Activated CD8-positive, alpha-beta memory T cell treated with anti-CD3 and anti-CD28 coated beads, Interleukin-2, amount 10 ng/mL, durations not matched to agents 7 days and 5 days (primary cell): ENCODE measurements at regions not wholly inside any gene's neighbourhood (a gene's known extent, or its start where the extent isn't known, plus 50 kb on each side); places are given as distances from the start of the nearest gene placed in this dataset.

Source experiments
- ATAC-seq: fragments of 150-1000 bp; cut with Tn5 transposase; one replicate; pipeline ENCODE4 v1.10.0; 2021; ENCODE audit warnings: moderate library complexity
- CTCF ChIA-PET: fragments of 350-600 bp; sonication (Branson Sonifier 250); formaldehyde crosslinking; loops from one replicate; lab custom pipeline; 2021; ENCODE audit warnings: antibody characterized with exemption; lab: Charles Lee
- DNase-seq: peaks from one replicate; pipeline ENCODE4 v3.0.0-alpha.2; 2020
- H3K27ac Mint-ChIP-seq: one replicate; pipeline ENCODE4 v1.8.0; 2021; ENCODE audit warnings: mild to moderate bottlenecking, mixed read lengths
- H3K27me3 Mint-ChIP-seq: one replicate; pipeline ENCODE4 v1.8.0; 2021; ENCODE audit warnings: mixed read lengths
- H3K36me3 Mint-ChIP-seq: one replicate; pipeline ENCODE4 v1.8.0; 2021; ENCODE audit warnings: mild to moderate bottlenecking, mixed read lengths
- H3K4me1 Mint-ChIP-seq: one replicate; pipeline ENCODE4 v1.8.0; 2021; ENCODE audit warnings: mixed read lengths
- H3K4me3 Mint-ChIP-seq: one replicate; pipeline ENCODE4 v1.8.0; 2021; ENCODE audit warnings: mild to moderate bottlenecking, moderate library complexity, mixed read lengths
- H3K9me3 Mint-ChIP-seq: one replicate; pipeline ENCODE4 v1.8.0; 2022; ENCODE audit warnings: low read depth, mixed read lengths

DNA sequence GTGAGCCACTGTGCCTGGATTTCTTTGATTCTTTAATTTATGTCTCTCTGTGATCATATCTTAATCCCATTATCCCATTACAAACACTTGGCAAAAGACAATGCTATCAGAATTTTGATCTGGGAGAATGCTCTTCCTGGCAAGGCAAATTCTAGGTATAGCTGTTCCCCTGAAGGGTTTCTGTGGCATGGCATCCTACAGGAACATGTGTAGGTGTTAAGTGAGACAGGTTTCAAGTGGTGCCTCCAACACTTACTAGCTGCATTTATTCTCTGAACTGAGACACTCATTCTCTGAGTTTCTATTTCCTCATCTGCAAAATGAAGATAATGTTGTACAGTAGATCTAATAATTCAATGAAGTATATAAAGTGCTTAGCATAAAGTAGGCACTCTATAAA is 87.1 kb upstream of the CTTNBP2 start:
- CTCF ChIA-PET, result no interaction called here
- no peak overlapping the region for H3K4me3 Mint-ChIP-seq
- no peaks in the 10 kb centered on the region for H3K27me3 Mint-ChIP-seq
- DNase-seq (no peak), ATAC-seq (no peak)
- H3K9me3 Mint-ChIP-seq, result no peaks in the 10 kb centered on the region
- no peaks in the 10 kb centered on the region for H3K36me3 Mint-ChIP-seq
- H3K27ac Mint-ChIP-seq, result no peak overlapping the region
- no peaks in the 10 kb centered on the region for H3K4me1 Mint-ChIP-seq

DNA sequence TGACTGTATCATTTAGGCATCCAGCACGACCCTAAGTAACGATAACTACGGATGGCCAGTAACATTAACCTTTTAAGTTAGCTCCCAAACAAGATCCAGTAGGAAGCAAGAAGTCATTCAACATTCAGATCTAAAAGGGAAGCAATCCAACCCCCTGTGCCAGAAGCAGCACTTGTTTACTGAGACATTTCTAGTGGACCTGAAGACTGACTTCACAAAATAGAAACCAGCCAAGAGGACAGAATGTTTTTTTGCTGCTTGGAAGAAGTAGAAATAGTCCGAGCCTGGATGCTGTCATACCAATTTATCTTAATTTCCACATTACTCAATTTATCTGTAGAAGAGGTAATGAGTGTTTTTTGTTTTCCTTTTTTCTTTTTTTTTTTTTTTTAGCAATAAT is 88.0 kb upstream of the CTTNBP2 start:
- Mint-ChIP-seq H3K27ac (no peak overlapping the region), H3K27me3 (no peaks in the 10 kb centered on the region), H3K4me1 (no peaks in the 10 kb centered on the region), H3K36me3 (no peaks in the 10 kb centered on the region), H3K4me3 (no peak overlapping the region), H3K9me3 (no peaks in the 10 kb centered on the region)
- ATAC-seq, result no peak
- CTCF ChIA-PET, result no interaction called here
- no peak for DNase-seq

DNA sequence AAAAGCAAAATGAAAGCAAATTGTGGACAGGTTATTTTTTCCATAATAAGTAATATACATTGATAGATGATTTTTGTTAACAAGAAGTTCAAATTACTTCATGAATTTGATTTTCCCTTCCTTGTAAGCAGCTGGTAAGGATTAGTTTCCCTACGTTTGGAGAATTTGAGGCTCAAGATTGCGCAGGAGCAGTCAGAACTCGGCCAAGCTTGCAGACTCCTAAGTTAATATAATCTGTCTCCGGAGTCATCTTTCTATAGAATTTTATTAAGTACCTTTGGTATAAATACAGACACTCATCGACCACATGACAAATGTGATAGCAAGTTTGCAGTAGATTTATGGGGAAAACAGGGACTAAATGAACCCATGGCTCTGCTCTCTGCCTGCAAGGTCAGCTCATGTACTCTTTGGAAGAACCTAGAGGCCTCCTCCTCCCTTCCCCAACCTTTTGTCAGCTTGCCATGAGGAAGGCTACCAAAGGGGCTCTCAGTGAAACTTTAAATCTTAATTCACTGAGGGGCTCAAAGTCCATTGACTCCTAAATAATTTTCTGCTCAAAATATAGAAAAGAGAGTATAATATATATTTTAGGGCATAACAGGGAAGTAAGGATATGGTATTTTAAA is 89.2 kb upstream of the CTTNBP2 start:
- no peaks in the 10 kb centered on the region for H3K36me3 Mint-ChIP-seq
- DNase-seq (no peak), ATAC-seq (no peak)
- H3K9me3 Mint-ChIP-seq, result no peaks in the 10 kb centered on the region
- no peaks in the 10 kb centered on the region for H3K27me3 Mint-ChIP-seq
- H3K27ac Mint-ChIP-seq, result no peak overlapping the region
- H3K4me3 Mint-ChIP-seq, result no peak overlapping the region
- H3K4me1 Mint-ChIP-seq, result no peaks in the 10 kb centered on the region
- CTCF ChIA-PET, result no interaction called here

DNA sequence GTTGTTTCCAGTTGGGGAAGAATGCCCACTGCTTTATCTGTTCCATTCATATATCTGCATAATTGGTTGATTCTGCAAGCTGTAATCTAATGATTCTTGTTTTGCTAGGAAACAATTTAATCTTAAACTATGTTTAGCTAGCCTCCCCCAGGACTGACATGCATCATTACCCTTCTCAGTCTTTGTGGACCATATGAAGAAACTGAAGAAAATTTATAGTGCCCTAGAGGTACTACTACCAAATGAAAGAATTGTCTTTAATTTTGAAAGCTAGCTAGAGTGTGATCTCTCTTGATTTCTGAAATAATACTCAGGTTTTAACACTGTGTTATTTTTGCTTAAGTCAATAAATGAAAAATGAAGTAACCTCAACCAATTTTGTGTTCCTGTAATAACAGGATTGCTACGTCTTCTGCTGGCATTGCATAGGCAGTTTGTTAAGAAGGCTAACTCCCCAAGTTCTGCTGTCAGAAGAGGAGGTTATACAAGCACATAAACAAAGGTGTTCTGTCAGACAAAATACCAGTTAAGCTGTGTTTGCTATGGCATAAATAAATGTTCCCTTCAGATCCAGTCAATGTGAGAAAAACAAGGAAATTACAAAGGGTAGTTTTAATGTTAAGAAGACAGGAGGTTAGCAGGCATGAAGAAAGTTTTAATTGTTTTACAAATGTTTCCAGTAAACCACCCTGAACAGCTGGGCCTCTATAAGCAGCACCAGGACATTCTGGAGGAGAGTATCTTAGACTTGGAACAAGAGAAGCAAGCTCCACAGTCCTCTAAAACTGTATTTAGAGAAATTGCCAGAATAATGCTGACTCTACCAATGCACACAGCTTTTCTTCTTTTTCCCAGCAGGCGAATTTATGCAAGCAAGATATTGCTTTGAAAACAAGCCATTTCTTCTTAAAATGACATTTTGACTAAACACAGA is 90.3 kb upstream of the CTTNBP2 start:
- Mint-ChIP-seq H3K4me1 (no peaks in the 10 kb centered on the region), H3K36me3 (no peaks in the 10 kb centered on the region), H3K9me3 (no peaks in the 10 kb centered on the region), H3K27me3 (no peaks in the 10 kb centered on the region), H3K4me3 (no peak overlapping the region), H3K27ac (no peak overlapping the region)
- DNase-seq, result no peak
- CTCF ChIA-PET, result no interaction called here
- ATAC-seq, result no peak

DNA sequence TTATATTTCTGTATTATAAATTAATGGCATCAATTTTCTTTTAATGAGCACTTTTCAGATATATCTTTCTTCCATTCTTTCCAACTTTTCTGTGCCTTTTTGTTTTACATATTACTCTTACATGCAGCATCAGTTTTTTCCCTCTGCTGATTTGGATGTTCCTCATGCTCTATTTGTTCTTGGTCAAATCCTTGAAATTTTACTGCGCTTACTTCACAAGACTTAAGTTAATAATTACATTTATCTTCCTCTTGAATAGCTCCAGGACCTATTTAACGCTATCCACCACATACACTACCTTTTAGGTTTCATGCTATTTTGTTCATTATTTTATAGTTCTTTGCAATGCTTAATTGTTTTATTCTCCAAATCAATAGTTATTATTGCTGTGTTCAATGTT is 97.6 kb upstream of the CTTNBP2 start:
- DNase-seq (no peak), ATAC-seq (no peak)
- Mint-ChIP-seq H3K36me3 (no peaks in the 10 kb centered on the region), H3K27ac (no peak overlapping the region), H3K9me3 (no peaks in the 10 kb centered on the region), H3K4me3 (no peak overlapping the region), H3K27me3 (no peaks in the 10 kb centered on the region), H3K4me1 (no peaks in the 10 kb centered on the region)
- CTCF ChIA-PET, result no interaction called here

DNA sequence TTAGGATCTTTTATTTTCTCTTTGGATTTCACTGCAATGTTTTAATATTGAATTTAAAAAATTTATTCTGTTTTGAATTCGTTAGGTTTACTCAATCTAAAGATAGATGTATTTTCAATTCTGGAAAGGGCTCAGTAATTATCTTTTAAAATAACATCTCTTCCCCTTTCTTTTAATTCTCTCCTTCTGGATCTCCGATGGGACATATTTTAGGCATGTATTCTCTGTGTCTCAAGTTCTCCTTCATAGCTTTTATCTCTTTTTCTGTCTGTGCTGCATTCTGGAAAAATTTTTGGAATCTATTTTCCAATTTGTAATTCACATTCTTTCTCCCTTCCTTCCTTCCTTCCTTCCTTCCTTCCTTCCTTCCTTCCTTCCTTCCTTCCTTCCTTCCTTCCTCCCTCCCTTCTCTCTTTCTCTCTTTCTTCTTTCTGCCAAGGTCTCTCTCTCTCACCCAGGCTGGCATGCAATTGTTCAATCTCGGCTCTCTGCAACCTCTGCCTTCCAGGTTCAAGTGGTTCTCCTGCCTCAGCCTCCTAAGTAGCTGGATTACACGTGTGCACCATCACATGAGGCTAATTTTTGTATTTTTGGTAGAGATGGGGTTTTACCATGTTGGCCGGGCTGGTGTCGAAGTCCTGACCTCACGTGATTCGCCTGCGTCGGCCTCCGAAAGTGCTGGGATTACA is 98.5 kb upstream of the CTTNBP2 start:
- no peak for ATAC-seq

DNA sequence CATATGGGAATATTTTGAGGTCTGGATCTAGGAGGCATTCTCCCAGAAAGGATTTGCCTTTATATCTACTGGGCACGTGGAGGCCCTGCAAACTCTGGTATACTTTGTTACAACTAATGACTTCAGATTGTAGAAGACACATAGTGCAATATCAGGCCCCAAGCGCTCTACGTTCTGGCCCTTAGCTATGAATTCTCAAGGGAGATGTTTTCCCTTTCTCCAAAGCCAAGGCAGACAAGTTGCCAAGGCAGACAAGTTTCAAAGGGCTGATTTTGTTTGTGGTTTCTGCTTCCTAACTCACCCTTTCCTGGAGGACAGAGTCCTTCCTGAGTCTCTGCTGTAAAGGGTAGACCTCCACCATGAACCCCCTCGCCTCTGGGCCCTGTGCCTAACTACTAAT is 99.4 kb upstream of the CTTNBP2 start:
- DNase-seq, result no peak
- Mint-ChIP-seq H3K36me3 (no peaks in the 10 kb centered on the region), H3K9me3 (no peaks in the 10 kb centered on the region), H3K27me3 (no peaks in the 10 kb centered on the region), H3K4me3 (no peak overlapping the region), H3K27ac (no peak overlapping the region), H3K4me1 (no peaks in the 10 kb centered on the region)
- ATAC-seq, result no peak
- CTCF ChIA-PET, result no interaction called here

More for the DNA sequence above, 98.5 kb upstream of the CTTNBP2 start:
- no peaks in the 10 kb centered on the region for H3K9me3 Mint-ChIP-seq
- H3K4me1 Mint-ChIP-seq, result no peaks in the 10 kb centered on the region
- CTCF ChIA-PET, result no interaction called here
- no peak overlapping the region for H3K4me3 Mint-ChIP-seq
- DNase-seq, result no peak
- no peaks in the 10 kb centered on the region for H3K36me3 Mint-ChIP-seq
- H3K27ac Mint-ChIP-seq, result no peak overlapping the region
- no peaks in the 10 kb centered on the region for H3K27me3 Mint-ChIP-seq

DNA sequence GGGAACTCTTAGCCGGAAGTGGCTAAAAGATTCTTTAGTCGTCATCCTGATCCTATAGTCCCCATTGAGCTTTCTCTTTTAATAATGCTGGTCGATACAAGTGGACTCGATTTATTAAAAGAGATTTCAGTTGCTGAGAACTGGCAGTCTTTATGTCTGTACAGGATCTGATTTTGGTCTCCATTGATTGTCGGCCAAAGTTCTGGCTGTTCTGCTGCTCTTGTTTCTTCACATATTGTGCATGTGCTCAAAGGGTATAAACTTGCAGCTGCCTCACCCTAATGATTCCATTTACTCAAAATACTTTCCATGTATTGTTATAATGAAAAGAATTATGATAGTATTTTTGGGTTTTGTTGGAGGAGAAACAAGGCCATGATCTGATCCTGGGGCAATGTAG is 100.7 kb upstream of the CTTNBP2 start:
- H3K27ac Mint-ChIP-seq, result no peak overlapping the region
- no peak overlapping the region for H3K4me3 Mint-ChIP-seq
- DNase-seq, result no peak
- CTCF ChIA-PET, result no interaction called here
- H3K36me3 Mint-ChIP-seq, result no peaks in the 10 kb centered on the region
- no peaks in the 10 kb centered on the region for H3K4me1 Mint-ChIP-seq
- ATAC-seq, result no peak
- H3K27me3 Mint-ChIP-seq, result no peaks in the 10 kb centered on the region
- no peaks in the 10 kb centered on the region for H3K9me3 Mint-ChIP-seq

DNA sequence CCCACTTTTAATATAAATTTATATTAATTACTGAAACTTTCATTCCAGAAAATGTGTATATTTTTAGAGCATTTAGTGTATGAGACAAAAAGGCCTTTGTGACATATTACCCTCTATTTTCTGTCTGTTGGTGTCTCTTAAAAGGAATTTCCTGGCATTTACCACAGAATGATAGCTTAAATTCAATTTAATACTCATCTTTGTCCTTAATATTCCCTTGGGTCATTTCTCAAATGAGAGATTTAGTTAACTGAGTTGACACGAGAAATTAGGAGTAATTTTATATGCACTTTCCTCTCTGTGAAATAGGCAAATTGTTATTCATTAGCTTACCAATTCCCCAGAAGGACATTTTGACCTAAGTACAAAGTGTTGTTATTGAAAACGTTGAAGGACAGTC is 101.7 kb upstream of the CTTNBP2 start:
- DNase-seq (no peak), ATAC-seq (no peak)
- Mint-ChIP-seq H3K27ac (no peak overlapping the region), H3K4me3 (no peak overlapping the region), H3K27me3 (no peaks in the 10 kb centered on the region), H3K36me3 (no peaks in the 10 kb centered on the region), H3K4me1 (no peaks in the 10 kb centered on the region), H3K9me3 (no peaks in the 10 kb centered on the region)
- CTCF ChIA-PET, result no interaction called here

DNA sequence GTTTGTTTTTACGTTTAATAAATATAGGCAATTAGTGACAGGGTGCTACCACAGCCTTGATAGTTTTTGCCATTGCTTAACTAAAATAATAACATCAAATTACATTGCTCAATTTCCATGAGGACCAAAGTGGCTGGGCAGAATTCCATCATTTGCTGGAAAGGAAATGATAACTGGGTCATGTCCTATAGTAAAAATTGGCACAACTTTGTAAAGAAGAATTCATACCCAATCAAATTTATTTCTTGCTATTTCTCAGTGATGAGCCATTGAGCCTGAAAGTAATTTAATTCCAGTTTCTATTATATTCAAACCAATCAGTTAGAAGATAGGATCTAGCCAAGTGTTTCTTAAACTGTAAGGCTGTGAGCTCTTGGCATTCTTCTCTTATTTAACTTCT is 102.2 kb upstream of the CTTNBP2 start:
- H3K4me3 Mint-ChIP-seq, result no peak overlapping the region
- H3K27ac Mint-ChIP-seq, result no peak overlapping the region
- DNase-seq, result no peak
- ATAC-seq, result no peak
- H3K4me1 Mint-ChIP-seq, result no peaks in the 10 kb centered on the region
- CTCF ChIA-PET, result no interaction called here
- no peaks in the 10 kb centered on the region for H3K27me3 Mint-ChIP-seq
- H3K9me3 Mint-ChIP-seq, result no peaks in the 10 kb centered on the region
- no peaks in the 10 kb centered on the region for H3K36me3 Mint-ChIP-seq

DNA sequence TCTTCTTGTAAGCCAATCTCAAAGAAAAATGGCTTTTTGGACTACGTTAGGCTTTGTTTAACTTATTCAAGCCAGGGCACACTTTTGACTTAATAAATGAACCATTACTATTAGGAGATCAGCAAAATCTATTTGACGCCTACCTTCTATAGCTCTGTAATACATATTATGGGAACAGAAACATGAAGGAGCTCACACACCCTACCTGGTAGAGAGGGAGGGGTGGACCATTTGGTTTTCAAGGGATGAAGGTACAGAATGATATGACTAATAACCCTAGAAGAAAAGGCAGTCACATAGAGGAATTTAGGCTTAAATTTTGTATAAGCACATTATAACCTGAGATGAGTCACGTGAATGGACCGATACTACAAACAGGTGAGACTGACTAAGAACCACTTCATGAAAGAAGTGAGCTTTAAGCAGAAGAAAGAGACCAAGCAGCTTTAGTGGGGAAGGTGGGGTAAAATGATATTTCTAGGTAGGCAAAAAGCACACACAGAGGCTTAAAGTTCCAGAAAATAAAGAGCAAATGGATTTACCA is 106.8 kb upstream of the CTTNBP2 start:
- CTCF ChIA-PET, result no interaction called here
- H3K27me3 Mint-ChIP-seq, result no peaks in the 10 kb centered on the region

DNA sequence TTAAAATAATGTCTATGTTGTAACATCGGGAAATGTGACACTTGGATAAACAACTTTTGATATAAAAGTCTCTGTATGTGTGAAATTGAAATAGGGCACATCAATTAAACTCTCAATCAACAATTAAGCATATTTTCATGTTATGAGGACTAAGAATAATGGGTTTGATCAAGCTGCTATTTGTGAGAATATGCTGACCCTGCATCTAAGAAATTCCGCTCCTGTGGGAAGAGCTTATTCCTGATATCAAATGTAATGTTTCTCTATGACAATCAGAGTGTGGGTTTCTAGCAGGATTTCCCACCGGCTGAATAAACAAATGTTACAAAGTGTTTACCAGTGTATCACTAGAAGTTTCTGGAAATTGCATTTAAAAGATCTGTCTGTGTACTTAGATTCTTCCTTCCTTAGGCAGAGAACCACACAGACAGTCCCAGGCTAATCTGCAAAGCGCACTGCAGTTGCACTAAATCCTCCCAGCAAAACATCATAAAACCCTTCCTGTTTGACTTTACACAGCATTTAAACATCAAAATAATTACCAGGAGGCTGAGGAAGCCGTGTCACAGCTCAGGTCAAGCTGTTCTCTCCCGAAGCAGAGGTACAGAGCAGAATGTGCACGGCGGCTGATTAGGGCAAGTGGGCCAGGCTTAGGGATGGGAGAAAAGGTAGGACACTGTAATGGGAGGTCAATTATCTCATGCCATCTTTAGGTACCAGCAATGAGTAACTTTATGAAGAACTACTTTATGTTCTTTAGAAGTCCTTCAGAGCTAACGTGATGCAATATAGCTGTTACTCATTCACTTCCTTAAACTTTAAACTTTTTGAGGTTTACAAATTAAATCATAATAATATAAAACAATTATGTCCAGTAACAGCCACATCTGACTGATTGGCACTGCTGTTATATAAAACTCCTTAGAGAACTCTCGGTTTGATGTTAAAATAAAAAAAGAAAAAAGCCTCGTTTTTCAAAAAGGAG is 109.1 kb upstream of the CTTNBP2 start:
- Mint-ChIP-seq H3K4me3 (no peak overlapping the region), H3K36me3 (no peaks in the 10 kb centered on the region), H3K9me3 (no peaks in the 10 kb centered on the region), H3K27ac (no peak overlapping the region), H3K27me3 (no peaks in the 10 kb centered on the region), H3K4me1 (no peaks in the 10 kb centered on the region)
- ATAC-seq, result no peak
- CTCF ChIA-PET, result no interaction called here
- no peak for DNase-seq

More for the DNA sequence above, 106.8 kb upstream of the CTTNBP2 start:
- H3K4me1 Mint-ChIP-seq, result no peaks in the 10 kb centered on the region
- no peak for DNase-seq
- H3K4me3 Mint-ChIP-seq, result no peak overlapping the region
- no peaks in the 10 kb centered on the region for H3K36me3 Mint-ChIP-seq
- ATAC-seq, result no peak
- H3K9me3 Mint-ChIP-seq, result no peaks in the 10 kb centered on the region
- H3K27ac Mint-ChIP-seq, result no peak overlapping the region
